Sciatic nerve (tissue), 2 donors: ENCODE measurements at regions not wholly inside any gene's neighbourhood (a gene's known extent, or its start where the extent isn't known, plus 50 kb on each side); places are given as distances from the start of the nearest gene placed in this dataset.

ENCODE experiments used
- ATAC-seq: fragments of 200-7000 bp; cut with Tn5 transposase; one replicate; pipeline ENCODE4 v1.9.1; 2020; ENCODE audit warnings: mild to moderate bottlenecking, moderate library complexity
- DNase-seq: peaks from one replicate; pipeline ENCODE4 v3.0.0-alpha.2; 2020; ENCODE audit warnings: low spot score
- intact Hi-C: fragments of 100-400 bp; cut with DNase I; formaldehyde crosslinking; loops from one replicate; pipeline ENCODE4 v1.14.2; 2022
- donor health status: DM: no; HTN: no; CAD: no.
- donor health status: DM: no; HTN: no; CAD: no.

GRCh38 chr18:75521816-75522215, 94.3 kb upstream of the SMIM21 start:
- DNase-seq (no peak), ATAC-seq (no peak)

GRCh38 chr18:75518007-75518406, 90.5 kb upstream of the SMIM21 start:
- ATAC-seq (no peak), DNase-seq (no peak)
- intact Hi-C loops: no loop called here

More at GRCh38 chr18:75521816-75522215, 94.3 kb upstream of the SMIM21 start:
- intact Hi-C loops: no loop called here

- ATAC-seq: no peak
- intact Hi-C loops: no loop called here
- DNase-seq: no peak
Measured at GRCh38 chr18:75517286-75517685, 89.8 kb upstream of the SMIM21 start.

GRCh38 chr18:75507636-75508035, 80.1 kb upstream of the SMIM21 start:
- intact Hi-C loops: loop anchor here (5.0 kb wide), 1 partner anchor 795 kb away; no protein-coding TSS in a partner anchor
- peak; percentile 34 for ATAC-seq
- DNase-seq: no peak

- intact Hi-C loops: loop anchor here (5.0 kb wide), 1 partner anchor 795 kb away; no protein-coding TSS in a partner anchor
Measured at GRCh38 chr18:75506913-75507312, 79.4 kb upstream of the SMIM21 start.

GRCh38 chr18:75504469-75504868, 77.0 kb upstream of the SMIM21 start:
- DNase-seq (no peak), ATAC-seq (no peak)
- intact Hi-C loops: no loop called here

More at GRCh38 chr18:75506913-75507312, 79.4 kb upstream of the SMIM21 start:
- DNase-seq (no peak), ATAC-seq (no peak)

GRCh38 chr18:75503615-75504014, 76.1 kb upstream of the SMIM21 start:
- intact Hi-C loops: no loop called here
- DNase-seq (no peak), ATAC-seq (no peak)

- intact Hi-C loops: no loop called here
- ATAC-seq (no peak), DNase-seq (no peak)
Measured at GRCh38 chr18:75502286-75502685, 74.8 kb upstream of the SMIM21 start.

- ATAC-seq (no peak), DNase-seq (no peak)
Measured at GRCh38 chr18:75500545-75500944, 73.0 kb upstream of the SMIM21 start.

GRCh38 chr18:75497576-75498235, 70.2 kb upstream of the SMIM21 start:
- intact Hi-C loops: no loop called here
- DNase-seq (no peak), ATAC-seq (no peak)

More at GRCh38 chr18:75500545-75500944, 73.0 kb upstream of the SMIM21 start:
- intact Hi-C loops: no loop called here

- no peak for ATAC-seq
- intact Hi-C loops: no loop called here
- no peak for DNase-seq
Measured at GRCh38 chr18:75496151-75496550, 68.6 kb upstream of the SMIM21 start.

GRCh38 chr18:75492852-75493251, 65.3 kb upstream of the SMIM21 start:
- ATAC-seq (no peak), DNase-seq (no peak)
- intact Hi-C loops: no loop called here

- DNase-seq (no peak), ATAC-seq (no peak)
- intact Hi-C loops: no loop called here
Measured at GRCh38 chr18:75491361-75491760, 63.9 kb upstream of the SMIM21 start.

- ATAC-seq (peak; percentile 62), DNase-seq (no peak)
- intact Hi-C loops: loop anchor here (10.0 kb wide), 1 partner anchor 835 kb away; no protein-coding TSS in a partner anchor
Measured at GRCh38 chr18:75489493-75490190, 62.1 kb upstream of the SMIM21 start.

- ATAC-seq (no peak), DNase-seq (no peak)
- intact Hi-C loops: loop anchor here (10.0 kb wide), 1 partner anchor 829 kb away; no protein-coding TSS in a partner anchor
Measured at GRCh38 chr18:75483662-75484061, 56.2 kb upstream of the SMIM21 start.

- intact Hi-C loops: loop anchor here (10.0 kb wide), 1 partner anchor 828 kb away; no protein-coding TSS in a partner anchor
- no peak for DNase-seq
- ATAC-seq: no peak
Measured at GRCh38 chr18:75482880-75483279, 55.4 kb upstream of the SMIM21 start.

GRCh38 chr18:75480487-75480886, 53.0 kb upstream of the SMIM21 start:
- DNase-seq (no peak), ATAC-seq (no peak)
- intact Hi-C loops: loop anchor here (10.0 kb wide), 1 partner anchor 826 kb away; no protein-coding TSS in a partner anchor

- intact Hi-C loops: no loop called here
- no peak for DNase-seq
- peak; percentile 75 for ATAC-seq
Measured at GRCh38 chr18:75478996-75479880, 51.7 kb upstream of the SMIM21 start.

GRCh38 chr18:75477900-75478299, 50.4 kb upstream of the SMIM21 start:
- DNase-seq (no peak), ATAC-seq (no peak)
- intact Hi-C loops: no loop called here
